SU-DHL-6 (cell line): ENCODE measurements at regions not wholly inside any gene's neighbourhood (a gene's known extent, or its start where the extent isn't known, plus 50 kb on each side); places are given as distances from the start of the nearest gene placed in this dataset.
"Not testable (repeated sequence)": the region's sequence is repeated elsewhere in the genome, so short reads cannot be mapped to it uniquely, and the experiment has no call there.

Source experiments
- H2AFZ ChIP-seq: fragments of 200-600 bp; sonication (generic); 2 replicates; pipeline ENCODE4 v1.6.1; 2014; ENCODE audit warnings: low read depth, mild to moderate bottlenecking, moderate library complexity, mixed read lengths, antibody characterized with exemption, low read length; ENCODE audit not compliant: severe bottlenecking
- H3F3A ChIP-seq: fragments of 200-600 bp; shearing (Covaris generic); 2 replicates; pipeline ENCODE4 v1.6.0; 2016; ENCODE audit warnings: antibody characterized with exemption, mild to moderate bottlenecking; ENCODE audit not compliant: insufficient read depth
- H3K27ac ChIP-seq: fragments of 200-600 bp; sonication (generic); 2 replicates; pipeline ENCODE4 v1.5.1; 2016; ENCODE audit warnings: low read depth, mild to moderate bottlenecking, low read length, moderate library complexity, mixed read lengths
- H3K27me3 ChIP-seq: fragments of 200-600 bp; sonication (generic), shearing (Covaris generic); 2 replicates; pipeline ENCODE4 v1.6.0; 2014; ENCODE audit warnings: mild to moderate bottlenecking, low read length
- H3K36me3 ChIP-seq: fragments of 200-600 bp; sonication (generic); 2 replicates; pipeline ENCODE4 v1.6.1; 2014; ENCODE audit warnings: mild to moderate bottlenecking, low read length, mixed read lengths
- H3K4me2 ChIP-seq: fragments of 300-600, 200-600 bp; shearing (Covaris generic), sonication (generic); 2 replicates; pipeline ENCODE4 v1.6.0; 2014; ENCODE audit warnings: low read length, low read depth, mild to moderate bottlenecking; ENCODE audit not compliant: poor library complexity, severe bottlenecking
- H3K4me3 ChIP-seq: fragments of 200-600 bp; sonication (generic); 2 replicates; pipeline ENCODE4 v1.5.1; 2014; ENCODE audit warnings: antibody characterized with exemption, low read length, mild to moderate bottlenecking, mixed read lengths; ENCODE audit not compliant: insufficient read depth, poor library complexity, severe bottlenecking
- H3K79me2 ChIP-seq: fragments of 200-600 bp; sonication (generic); 2 replicates; pipeline ENCODE4 v1.6.1; 2014; ENCODE audit warnings: mild to moderate bottlenecking, low read length, moderate library complexity; ENCODE audit not compliant: insufficient read depth
- H3K9ac ChIP-seq: fragments of 200-600 bp; sonication (generic); 2 replicates; pipeline ENCODE4 v1.7.0; 2014; ENCODE audit warnings: mild to moderate bottlenecking, low read length
- H3K9me2 ChIP-seq: fragments of 200-600 bp; sonication (generic); replicated peaks from 2 replicates; pipeline ENCODE4 v1.6.1; 2014; ENCODE audit warnings: low read length; ENCODE audit not compliant: insufficient read depth
- H3K9me3 ChIP-seq: fragments of 200-600 bp; sonication (generic); 2 replicates; pipeline ENCODE4 v1.6.1; 2014; ENCODE audit warnings: low read length, mixed read lengths; ENCODE audit not compliant: insufficient read depth
- H4K20me1 ChIP-seq: fragments of 200-600 bp; sonication (generic); 2 replicates; pipeline ENCODE4 v1.6.1; 2014; ENCODE audit warnings: low read depth, mild to moderate bottlenecking, antibody characterized with exemption, low read length, moderate library complexity, mixed read lengths
- CTCF ChIP-seq: fragments of 200-600 bp; sonication (generic); IDR thresholded peaks from one replicate; pipeline ENCODE4 v1.5.1; 2017; ENCODE audit warnings: antibody characterized with exemption, mild to moderate bottlenecking, low read length, moderate library complexity; ENCODE audit not compliant: insufficient read depth, poor library complexity, severe bottlenecking
- EZH2phosphoT487 ChIP-seq: fragments of 200-600 bp; sonication (generic), shearing (Covaris generic); conservative IDR thresholded peaks from 2 replicates; pipeline ENCODE4 v1.6.1; 2018; ENCODE audit warnings: mild to moderate bottlenecking, antibody characterized with exemption, low read length, moderate library complexity, mixed read lengths

GRCh38 chr2:186164325-186164724 is 321.7 kb upstream of the ZC3H15 start:
- no peaks in the 10 kb centered on the region for H3K79me2 ChIP-seq
- H3K27me3 ChIP-seq: no peaks in the 10 kb centered on the region
- H4K20me1 ChIP-seq: no peaks in the 10 kb centered on the region
- H3F3A ChIP-seq: no peaks in the 10 kb centered on the region
- H3K9me3 ChIP-seq: no peaks in the 10 kb centered on the region
- H3K4me3 ChIP-seq: no peak overlapping the region
- no peak overlapping the region for H3K9ac ChIP-seq
- no peak overlapping the region for H3K27ac ChIP-seq
- TF ChIP-seq CTCF (no peak), EZH2phosphoT487 (no peak)
- H3K9me2 ChIP-seq: no peaks in the 10 kb centered on the region
- no peak overlapping the region for H3K4me2 ChIP-seq
- H2AFZ ChIP-seq: no peak overlapping the region
- no peaks in the 10 kb centered on the region for H3K36me3 ChIP-seq

GRCh38 chr2:186170693-186171092 is 315.4 kb upstream of the ZC3H15 start:
- no peak overlapping the region for H3K27ac ChIP-seq
- H3K9me3 ChIP-seq: no peaks in the 10 kb centered on the region
- H3K9me2 ChIP-seq: no peaks in the 10 kb centered on the region
- H4K20me1 ChIP-seq: no peaks in the 10 kb centered on the region
- no peaks in the 10 kb centered on the region for H3K27me3 ChIP-seq
- H3K36me3 ChIP-seq: no peaks in the 10 kb centered on the region
- no peak overlapping the region for H3K4me3 ChIP-seq
- H3F3A ChIP-seq: no peaks in the 10 kb centered on the region
- TF ChIP-seq EZH2phosphoT487: no peak
- TF ChIP-seq CTCF: no peak
- H3K4me2 ChIP-seq: no peak overlapping the region
- no peaks in the 10 kb centered on the region for H3K79me2 ChIP-seq
- H3K9ac ChIP-seq: no peak overlapping the region
- no peak overlapping the region for H2AFZ ChIP-seq

GRCh38 chr2:186181625-186182024 is 304.4 kb upstream of the ZC3H15 start:
- no peaks in the 10 kb centered on the region for H3F3A ChIP-seq
- no peak overlapping the region for H3K9ac ChIP-seq
- H3K79me2 ChIP-seq: no peaks in the 10 kb centered on the region
- H2AFZ ChIP-seq: no peak overlapping the region
- no peaks in the 10 kb centered on the region for H3K9me3 ChIP-seq
- H3K4me3 ChIP-seq: no peak overlapping the region
- no peak overlapping the region for H3K27ac ChIP-seq
- no peaks in the 10 kb centered on the region for H3K27me3 ChIP-seq
- no peaks in the 10 kb centered on the region for H4K20me1 ChIP-seq
- H3K9me2 ChIP-seq: no peaks in the 10 kb centered on the region
- H3K36me3 ChIP-seq: no peaks in the 10 kb centered on the region
- H3K4me2 ChIP-seq: no peak overlapping the region
- TF ChIP-seq CTCF: no peak
- TF ChIP-seq EZH2phosphoT487: no peak

- not testable (repeated sequence) for H3K79me2 ChIP-seq, H3K27me3 ChIP-seq, H3K27ac ChIP-seq, H3K9me2 ChIP-seq, H3K9me3 ChIP-seq, H3K36me3 ChIP-seq, H3F3A ChIP-seq, H3K4me2 ChIP-seq, H4K20me1 ChIP-seq, H3K4me3 ChIP-seq, H3K9ac ChIP-seq, H2AFZ ChIP-seq
These were observed 303.7 kb upstream of the ZC3H15 start for GRCh38 chr2:186182366-186182765.
